H9 (cell line): ENCODE measurements at regions not wholly inside any gene's neighbourhood (a gene's known extent, or its start where the extent isn't known, plus 50 kb on each side); places are given as distances from the start of the nearest gene placed in this dataset.

Source experiments
- DNase-seq: peaks from one replicate; pipeline ENCODE4 v3.0.0-alpha.2; 2017
- H2AFZ ChIP-seq: one replicate; pipeline ENCODE4 v1.6.1; 2013; ENCODE audit warnings: mild to moderate bottlenecking, low read length, control low read depth, moderate library complexity
- H2AK5ac ChIP-seq: 2 replicates; pipeline ENCODE4 v1.6.1; 2013; ENCODE audit warnings: low read length, control low read depth, mixed read lengths; ENCODE audit not compliant: insufficient read length
- H2BK120ac ChIP-seq: one replicate; pipeline ENCODE4 v1.6.1; 2013; ENCODE audit warnings: low read depth, mild to moderate bottlenecking, low read length, control low read depth, inconsistent platforms; ENCODE audit not compliant: poor library complexity, severe bottlenecking
- H2BK12ac ChIP-seq: 2 replicates; pipeline ENCODE4 v1.6.1; 2013; ENCODE audit warnings: low read length, control low read depth, mixed read lengths, low read depth; ENCODE audit not compliant: insufficient read length
- H2BK15ac ChIP-seq: 2 replicates; pipeline ENCODE4 v1.6.1; 2013; ENCODE audit warnings: low read depth, low read length, control low read depth
- H2BK20ac ChIP-seq: one replicate; pipeline ENCODE4 v1.6.1; 2013; ENCODE audit warnings: low read depth, mild to moderate bottlenecking, low read length, control low read depth, inconsistent platforms; ENCODE audit not compliant: poor library complexity, severe bottlenecking
- H2BK5ac ChIP-seq: 2 replicates; pipeline ENCODE4 v1.6.1; 2013; ENCODE audit warnings: low read length, control low read depth, mixed read lengths; ENCODE audit not compliant: insufficient read length
- H3K14ac ChIP-seq: 2 replicates; pipeline ENCODE4 v1.6.1; 2013; ENCODE audit warnings: low read length, control low read depth; ENCODE audit not compliant: insufficient read depth
- H3K18ac ChIP-seq: 2 replicates; pipeline ENCODE4 v1.6.1; 2013; ENCODE audit warnings: low read depth, mild to moderate bottlenecking, mixed read lengths, low read length, control low read depth; ENCODE audit not compliant: insufficient read length
- H3K23ac ChIP-seq: 2 replicates; pipeline ENCODE4 v1.6.1; 2013; ENCODE audit warnings: low read length, control low read depth, mixed read lengths, low read depth; ENCODE audit not compliant: insufficient read length
- H3K23me2 ChIP-seq: 2 replicates; pipeline ENCODE4 v1.6.1; 2013; ENCODE audit warnings: low read depth, mild to moderate bottlenecking, mixed read lengths, low read length, control low read depth; ENCODE audit not compliant: insufficient read length, poor library complexity, severe bottlenecking
- H3K27ac ChIP-seq: 2 replicates; pipeline ENCODE4 v1.5.1; 2013; ENCODE audit warnings: low read length, control low read depth, mixed read lengths, low read depth; ENCODE audit not compliant: insufficient read length
- H3K27me3 ChIP-seq: 2 replicates; pipeline ENCODE4 v1.6.1; 2013; ENCODE audit warnings: low read length, control low read depth, inconsistent platforms; ENCODE audit not compliant: insufficient read depth
- H3K4ac ChIP-seq: 2 replicates; pipeline ENCODE4 v1.6.1; 2013; ENCODE audit warnings: low read depth, mild to moderate bottlenecking, control low read depth, inconsistent platforms, low read length, moderate library complexity
- H3K4me1 ChIP-seq: 2 replicates; pipeline ENCODE4 v1.6.1; 2013; ENCODE audit warnings: low read length, control low read depth, inconsistent platforms; ENCODE audit not compliant: insufficient read depth
- H3K4me2 ChIP-seq: 2 replicates; pipeline ENCODE4 v1.6.1; 2013; ENCODE audit warnings: low read length, control low read depth, mixed read lengths; ENCODE audit not compliant: insufficient read length, insufficient read depth
- H3K56ac ChIP-seq: 2 replicates; pipeline ENCODE4 v1.6.1; 2013; ENCODE audit warnings: low read depth, mild to moderate bottlenecking, mixed read lengths, low read length, control low read depth; ENCODE audit not compliant: insufficient read length
- H3K79me1 ChIP-seq: 2 replicates; pipeline ENCODE4 v1.6.1; 2013; ENCODE audit warnings: low read depth, mild to moderate bottlenecking, moderate library complexity, low read length, control low read depth, inconsistent platforms; ENCODE audit not compliant: insufficient read depth, poor library complexity, severe bottlenecking
- H3K79me2 ChIP-seq: 2 replicates; pipeline ENCODE4 v1.6.1; 2013; ENCODE audit warnings: low read length, control low read depth, inconsistent platforms; ENCODE audit not compliant: insufficient read depth
- H3K9ac ChIP-seq: 2 replicates; pipeline ENCODE4 v1.6.1; 2013; ENCODE audit warnings: low read length, control low read depth, mixed read lengths; ENCODE audit not compliant: insufficient read length; ENCODE audit errors: extremely low read depth
- H3K9me3 ChIP-seq: one replicate; pipeline ENCODE4 v1.6.1; 2013; ENCODE audit warnings: low read depth, low read length, inconsistent platforms; ENCODE audit not compliant: control insufficient read depth
- H3T11ph ChIP-seq: one replicate; pipeline ENCODE4 v1.6.1; 2013; ENCODE audit warnings: mild to moderate bottlenecking, low read length, control low read depth, inconsistent platforms
- H4K20me1 ChIP-seq: one replicate; pipeline ENCODE4 v1.6.1; 2013; ENCODE audit not compliant: control insufficient read depth, insufficient read length, insufficient read depth
- H4K5ac ChIP-seq: 2 replicates; pipeline ENCODE4 v1.6.1; 2013; ENCODE audit warnings: low read depth, mild to moderate bottlenecking, mixed read lengths, low read length, control low read depth; ENCODE audit not compliant: insufficient read length
- H4K8ac ChIP-seq: replicated peaks from 2 replicates; pipeline ENCODE4 v1.6.1; 2013; ENCODE audit warnings: low read length, control low read depth, mixed read lengths, low read depth; ENCODE audit not compliant: insufficient read length
- H4K91ac ChIP-seq: 2 replicates; pipeline ENCODE4 v1.6.1; 2013; ENCODE audit warnings: low read depth, mild to moderate bottlenecking, moderate library complexity, mixed read lengths, low read length, control low read depth; ENCODE audit not compliant: insufficient read length
- H3K27ac Mint-ChIP-seq, 3 experiments: 2 replicates in 2 of 3; 3 replicates in 1 of 3; pipeline ENCODE4 v1.8.0; 2020 to 2021; ENCODE audit warnings: mixed read lengths in 3 of 3, mild to moderate bottlenecking in 1 of 3, moderate library complexity in 1 of 3
- H3K27me3 Mint-ChIP-seq: 2 replicates; pipeline ENCODE4 v1.8.0; 2021; ENCODE audit warnings: low read depth, mild to moderate bottlenecking, moderate library complexity, mixed read lengths
- H3K36me3 Mint-ChIP-seq, 3 experiments: 2 replicates in 2 of 3; 3 replicates in 1 of 3; pipeline ENCODE4 v1.8.0; 2020 to 2021; ENCODE audit warnings: low read depth in 3 of 3, mixed read lengths in 3 of 3; ENCODE audit not compliant: insufficient read depth in 1 of 3
- H3K4me1 Mint-ChIP-seq, 2 experiments: 2 replicates each; pipeline ENCODE4 v1.8.0; 2020; ENCODE audit warnings: mixed read lengths in 2 of 2
- H3K4me3 Mint-ChIP-seq, 2 experiments: 2 replicates in 1 of 2; 3 replicates in 1 of 2; pipeline ENCODE4 v1.8.0; 2020 to 2021; ENCODE audit warnings: mild to moderate bottlenecking in 2 of 2, mixed read lengths in 2 of 2, moderate library complexity in 1 of 2
- H3K9me3 Mint-ChIP-seq, 2 experiments: 2 replicates in 1 of 2; 3 replicates in 1 of 2; pipeline ENCODE4 v1.8.0; 2020; ENCODE audit warnings: mild to moderate bottlenecking in 2 of 2, mixed read lengths in 2 of 2, moderate library complexity in 1 of 2
- WGBS: extraction: QIAGEN DNeasy Blood & Tissue Kit; methylation state at CpG from one replicate; pipeline ENCODE4 v1.1.7; 2013; ENCODE audit warnings: missing lambda C conversion rate, low lambda C conversion rate, mixed read lengths; ENCODE audit not compliant: insufficient read length; ENCODE audit errors: extremely low coverage; 5-methylcytosine and 5-hydroxymethylcytosine counted together
- TF ChIP-seq, protein P1 (sequence below): fragments of 200-600 bp; sonication (generic); conservative IDR thresholded peaks from 3 replicates; pipeline ENCODE4 v1.8.0; 2021; ENCODE audit warnings: antibody characterized with exemption, mild to moderate bottlenecking

DNA sequence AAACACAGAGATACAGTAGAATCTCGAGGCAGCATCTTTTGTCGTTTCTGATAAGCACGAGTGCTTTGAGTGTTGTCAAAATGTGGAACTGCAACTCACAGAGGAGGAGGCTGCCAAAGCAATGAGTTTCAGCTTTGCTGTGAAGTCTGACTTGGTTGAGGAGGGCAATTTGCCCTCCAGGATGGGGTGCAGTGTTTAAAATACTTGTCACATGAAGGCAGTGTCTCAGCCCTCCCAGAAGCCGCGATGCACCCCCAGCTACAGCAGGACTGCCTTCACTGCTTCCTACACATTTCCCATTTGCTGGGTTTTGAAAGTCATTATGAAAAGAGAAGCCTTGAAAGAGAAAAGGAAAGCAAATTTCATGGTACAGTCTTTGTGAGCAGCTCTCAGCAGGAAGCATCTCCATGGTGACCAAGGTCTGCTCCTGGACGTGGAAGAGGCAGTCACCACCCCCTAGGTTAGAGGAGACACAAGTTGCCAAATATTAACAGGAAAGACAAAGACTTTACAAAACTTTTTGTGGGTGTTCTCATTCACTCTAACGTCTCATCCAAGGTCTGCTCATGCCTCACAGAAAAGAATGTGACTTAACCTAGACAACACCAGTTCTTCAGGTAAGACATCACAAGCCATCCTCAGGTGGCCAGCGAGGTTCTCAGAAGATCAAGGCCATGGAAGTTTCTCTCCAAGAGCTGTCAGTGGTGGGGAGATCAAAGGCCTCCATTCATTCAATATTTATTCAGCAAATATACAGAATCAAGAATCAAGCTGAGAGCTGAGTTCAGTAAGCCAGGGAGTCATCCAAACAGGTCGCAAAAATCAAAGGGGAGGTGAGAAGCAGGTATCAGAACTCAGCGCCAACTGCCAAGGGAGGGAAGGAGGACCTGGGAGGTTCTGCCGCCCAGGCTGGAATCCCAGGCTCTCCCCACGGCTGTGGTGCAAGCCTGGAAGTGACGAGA lies 476.0 kb downstream of the EIPR1 start:
- peaks cover 0 to 3% of the 10 kb centered on the region in 2 experiments; a peak in 2 of 5 replicates for H3K9me3 Mint-ChIP-seq
- Histone ChIP-seq H2BK20ac (no peak overlapping the region), H3K79me1 (no peaks in the 10 kb centered on the region), H4K91ac (no peak overlapping the region), H2AK5ac (no peak overlapping the region), H3K9me3 (no peaks in the 10 kb centered on the region), H3T11ph (no peak overlapping the region), H3K79me2 (no peaks in the 10 kb centered on the region), H2BK120ac (no peak overlapping the region), H3K56ac (no peak overlapping the region), H3K18ac (no peak overlapping the region), H3K4me1 (no peaks in the 10 kb centered on the region), H4K8ac (no peak overlapping the region), H4K5ac (no peak overlapping the region), H2BK5ac (no peak overlapping the region), H3K9ac (no peak overlapping the region), H2AFZ (no peak overlapping the region), H3K4me2 (no peak overlapping the region), H3K27me3 (no peaks in the 10 kb centered on the region), H3K23me2 (no peaks in the 10 kb centered on the region), H3K14ac (no peak overlapping the region), H4K20me1 (no peaks in the 10 kb centered on the region), H2BK15ac (no peak overlapping the region), H3K4ac (no peak overlapping the region), H2BK12ac (no peak overlapping the region), H3K27ac (no peak overlapping the region), H3K23ac (no peak overlapping the region)
- H3K27me3 Mint-ChIP-seq = peaks cover 5% of the 10 kb centered on the region
- no peak overlapping the region; a peak in 1 of 5 replicates for H3K4me3 Mint-ChIP-seq
- H3K36me3 Mint-ChIP-seq = peaks cover 0 to 3% (median 0%) of the 10 kb centered on the region in 3 experiments; a peak in 2 of 7 replicates
- TF ChIP-seq, protein P1, sequence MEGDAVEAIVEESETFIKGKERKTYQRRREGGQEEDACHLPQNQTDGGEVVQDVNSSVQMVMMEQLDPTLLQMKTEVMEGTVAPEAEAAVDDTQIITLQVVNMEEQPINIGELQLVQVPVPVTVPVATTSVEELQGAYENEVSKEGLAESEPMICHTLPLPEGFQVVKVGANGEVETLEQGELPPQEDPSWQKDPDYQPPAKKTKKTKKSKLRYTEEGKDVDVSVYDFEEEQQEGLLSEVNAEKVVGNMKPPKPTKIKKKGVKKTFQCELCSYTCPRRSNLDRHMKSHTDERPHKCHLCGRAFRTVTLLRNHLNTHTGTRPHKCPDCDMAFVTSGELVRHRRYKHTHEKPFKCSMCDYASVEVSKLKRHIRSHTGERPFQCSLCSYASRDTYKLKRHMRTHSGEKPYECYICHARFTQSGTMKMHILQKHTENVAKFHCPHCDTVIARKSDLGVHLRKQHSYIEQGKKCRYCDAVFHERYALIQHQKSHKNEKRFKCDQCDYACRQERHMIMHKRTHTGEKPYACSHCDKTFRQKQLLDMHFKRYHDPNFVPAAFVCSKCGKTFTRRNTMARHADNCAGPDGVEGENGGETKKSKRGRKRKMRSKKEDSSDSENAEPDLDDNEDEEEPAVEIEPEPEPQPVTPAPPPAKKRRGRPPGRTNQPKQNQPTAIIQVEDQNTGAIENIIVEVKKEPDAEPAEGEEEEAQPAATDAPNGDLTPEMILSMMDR = no peak
- H3K27ac Mint-ChIP-seq = no peak overlapping the region
- H3K4me1 Mint-ChIP-seq = peaks cover 2 to 14% of the 10 kb centered on the region in 2 experiments; a peak in 2 of 4 replicates
- DNase-seq = no peak
- WGBS = no CpG with 5 or more reads among the region's 13 CpGs
